SK-N-SH (cell line): ENCODE measurements at regions not wholly inside any gene's neighbourhood (a gene's known extent, or its start where the extent isn't known, plus 50 kb on each side); places are given as distances from the start of the nearest gene placed in this dataset.

Source experiments
- CTCF ChIA-PET: fragments of 300-600, 350-600 bp; formaldehyde crosslinking; extraction: SDS; loops from one replicate; lab custom pipeline; 2021; lab: Yijun Ruan, JAX
- POLR2A ChIA-PET: fragments of 350-600 bp; sonication (Branson Sonifier 250); formaldehyde crosslinking; extraction: SDS; loops from one replicate; lab custom pipeline; 2020; ENCODE audit warnings: antibody characterized with exemption, inconsistent platforms; lab: Yijun Ruan, JAX
- DNase-seq: peaks from one replicate; pipeline ENCODE4 v3.0.0; 2012
- H2AFZ ChIP-seq: fragments of 200-600 bp; sonication (generic); 2 replicates; pipeline ENCODE4 v1.8.1; 2016; ENCODE audit warnings: antibody characterized with exemption, mild to moderate bottlenecking, low read depth
- H3F3A ChIP-seq: fragments of 200-600 bp; sonication (generic); replicated peaks from 2 replicates; pipeline ENCODE3; 2016; ENCODE audit warnings: antibody characterized with exemption, mild to moderate bottlenecking; ENCODE audit not compliant: insufficient read depth
- H3K27ac ChIP-seq, 2 experiments: fragments of 200-500 bp in 1 of 2; fragments of 200-600 bp in 1 of 2; sonication (Bioruptor generic) in 1 of 2; sonication (generic), shearing (Covaris generic) in 1 of 2; 2 replicates each; pipeline versions ENCODE4 v1.5.1 to v1.6.1; 2014 to 2016; ENCODE audit warnings: low read depth in 2 of 2, inconsistent platforms in 1 of 2, low read length in 1 of 2, mild to moderate bottlenecking in 1 of 2, mixed read lengths in 1 of 2
- H3K27me3 ChIP-seq: fragments of 200-600 bp; sonication (generic), shearing (Covaris generic); 2 replicates; pipeline ENCODE4 v1.6.1; 2016; ENCODE audit warnings: mixed run types; ENCODE audit not compliant: insufficient read depth
- H3K36me3 ChIP-seq, 2 experiments: fragments of 200-500 bp in 1 of 2; fragments of 200-600 bp in 1 of 2; sonication (Bioruptor generic) in 1 of 2; sonication (generic) in 1 of 2; replicated peaks in 1 of 2; 2 replicates each; pipeline versions ENCODE3 to v1.5.1; 2014 to 2016; ENCODE audit warnings: low read length in 1 of 2, mild to moderate bottlenecking in 1 of 2; ENCODE audit not compliant: insufficient read depth in 2 of 2, control insufficient read depth in 1 of 2
- H3K4me1 ChIP-seq, 2 experiments: fragments of 200-500 bp in 1 of 2; fragments of 200-600 bp in 1 of 2; sonication (Bioruptor generic) in 1 of 2; sonication (generic), shearing (Covaris generic) in 1 of 2; 2 replicates each; pipeline versions ENCODE4 v1.5.1 to v1.6.1; 2014 to 2016; ENCODE audit warnings: low read depth in 1 of 2, low read length in 1 of 2, mixed run types in 1 of 2; ENCODE audit not compliant: insufficient read depth in 2 of 2, control insufficient read depth in 1 of 2
- H3K4me2 ChIP-seq: fragments of 200-600 bp; sonication (generic), shearing (Covaris generic); 2 replicates; pipeline ENCODE4 v1.6.1; 2017; ENCODE audit warnings: mixed run types
- H3K4me3 ChIP-seq, 2 experiments: fragments of 200-500 bp in 1 of 2; fragments of 200-600 bp in 1 of 2; sonication (Bioruptor generic) in 1 of 2; sonication (generic), shearing (Covaris generic) in 1 of 2; 2 replicates each; pipeline versions ENCODE4 v1.5.1 to v1.8.1; 2014 to 2016; ENCODE audit warnings: low read depth in 2 of 2, inconsistent platforms in 1 of 2, low read length in 1 of 2, mild to moderate bottlenecking in 1 of 2, mixed read lengths in 1 of 2, moderate library complexity in 1 of 2
- H3K79me2 ChIP-seq: fragments of 200-600 bp; sonication (generic); 2 replicates; pipeline ENCODE4 v1.8.1; 2017; ENCODE audit warnings: mild to moderate bottlenecking; ENCODE audit not compliant: insufficient read depth
- H3K9ac ChIP-seq: fragments of 200-600 bp; sonication (generic); 2 replicates; pipeline ENCODE4 v1.6.1; 2017; ENCODE audit warnings: mixed run types
- H3K9me2 ChIP-seq: fragments of 200-600 bp; sonication (generic); 2 replicates; pipeline ENCODE4 v1.6.1; 2017; ENCODE audit warnings: mixed run types
- H3K9me3 ChIP-seq: fragments of 200-600 bp; sonication (generic); 2 replicates; pipeline ENCODE4 v1.6.1; 2017; ENCODE audit warnings: mixed run types, mild to moderate bottlenecking, moderate library complexity
- H4K20me1 ChIP-seq: fragments of 200-600 bp; sonication (generic); 2 replicates; pipeline ENCODE4 v1.6.1; 2017; ENCODE audit warnings: mild to moderate bottlenecking, mixed run types; ENCODE audit not compliant: insufficient read depth
- CTCF ChIP-seq: fragments of 200-600 bp; sonication (generic); IDR thresholded peaks from 2 replicates; pipeline ENCODE4 v1.6.1; 2017; ENCODE audit warnings: antibody characterized with exemption, mild to moderate bottlenecking, moderate library complexity
- EP300 ChIP-seq, 2 experiments: IDR thresholded peaks; 2 replicates each; pipeline versions ENCODE4 v1.4.0 to v1.6.1; 2012; ENCODE audit warnings: borderline replicate concordance in 1 of 2, low read depth in 1 of 2, low read length in 1 of 2
- FOSL2 ChIP-seq: IDR thresholded peaks from 2 replicates; pipeline ENCODE4 v1.4.0; 2012; ENCODE audit warnings: low read depth, mild to moderate bottlenecking, moderate library complexity, borderline replicate concordance
- GATA2 ChIP-seq: sonication (generic); formaldehyde crosslinking; IDR thresholded peaks from 2 replicates; pipeline ENCODE4 v1.5.0; 2020; ENCODE audit warnings: mild to moderate bottlenecking, missing genetic modification reagents
- JUND ChIP-seq: IDR thresholded peaks from 2 replicates; pipeline ENCODE4 v1.4.0; 2012
- MEF2A ChIP-seq: IDR thresholded peaks from 2 replicates; pipeline ENCODE4 v1.4.0; 2012; ENCODE audit warnings: low read depth, borderline replicate concordance
- MXI1 ChIP-seq: IDR thresholded peaks from 2 replicates; pipeline ENCODE4 v1.6.1; 2012; ENCODE audit warnings: mild to moderate bottlenecking, low read depth, low read length, improper control_type of control experiment
- RCOR1 ChIP-seq: fragments of 150-350 bp; IDR thresholded peaks from 2 replicates; pipeline ENCODE4 v1.6.1; 2017; ENCODE audit warnings: antibody characterized with exemption, low read length
- RXRA ChIP-seq: IDR thresholded peaks from 2 replicates; pipeline ENCODE4 v1.4.0; 2012; ENCODE audit warnings: low read depth, mild to moderate bottlenecking, borderline replicate concordance
- SIN3A ChIP-seq: IDR thresholded peaks from 2 replicates; pipeline ENCODE4 v1.6.1; 2012; ENCODE audit warnings: low read depth, mild to moderate bottlenecking, low read length, moderate library complexity, borderline replicate concordance
- SMC3 ChIP-seq: IDR thresholded peaks from 2 replicates; pipeline ENCODE4 v1.6.1; 2012; ENCODE audit warnings: low read depth, low read length, improper control_type of control experiment
- TAF1 ChIP-seq: IDR thresholded peaks from 2 replicates; pipeline ENCODE4 v1.6.1; 2012; ENCODE audit warnings: low read depth, mild to moderate bottlenecking, low read length, moderate library complexity, borderline replicate concordance
- TEAD4 ChIP-seq: IDR thresholded peaks from 2 replicates; pipeline ENCODE4 v1.4.0; 2012; ENCODE audit warnings: mild to moderate bottlenecking, borderline replicate concordance; ENCODE audit not compliant: insufficient read depth
- USF1 ChIP-seq: IDR thresholded peaks from 2 replicates; pipeline ENCODE4 v1.4.0; 2012; ENCODE audit warnings: low read depth, borderline replicate concordance
- USF2 ChIP-seq: fragments of 150-350 bp; IDR thresholded peaks from 2 replicates; pipeline ENCODE4 v1.6.1; 2017; ENCODE audit warnings: antibody characterized with exemption, low read length, low read depth, borderline replicate concordance
- YY1 ChIP-seq: IDR thresholded peaks from 2 replicates; pipeline ENCODE4 v1.4.0; 2012; ENCODE audit warnings: low read depth, mild to moderate bottlenecking
- ZBTB33 ChIP-seq: IDR thresholded peaks from 2 replicates; pipeline ENCODE4 v1.4.0; 2012; ENCODE audit warnings: low read depth, borderline replicate concordance
- WGBS: methylation state at CpG from one replicate; pipeline ENCODE4 v1.1.6; 2017; ENCODE audit warnings: low lambda C conversion rate; 5-methylcytosine and 5-hydroxymethylcytosine counted together

- Histone ChIP-seq H2AFZ (no peak overlapping the region), H3K27ac (no peak overlapping the region), H3K9me2 (no peaks in the 10 kb centered on the region), H3K36me3 (no peaks in the 10 kb centered on the region), H3K4me3 (no peak overlapping the region), H4K20me1 (no peaks in the 10 kb centered on the region), H3K9ac (no peak overlapping the region), H3F3A (no peaks in the 10 kb centered on the region), H3K4me2 (no peak overlapping the region), H3K9me3 (no peaks in the 10 kb centered on the region), H3K79me2 (no peaks in the 10 kb centered on the region), H3K27me3 (no peaks in the 10 kb centered on the region), H3K4me1 (peaks cover 0 to 3% of the 10 kb centered on the region in 2 experiments; a peak in 2 of 4 replicates)
- CTCF ChIA-PET: no interaction called here
- 69% methylated on average over 2 of the region's 2 CpGs for WGBS
- POLR2A ChIA-PET: no interaction called here
- TF ChIP-seq USF1 (no peak), RCOR1 (no peak), JUND (no peak), TEAD4 (no peak), USF2 (no peak), MEF2A (no peak), TAF1 (no peak), MXI1 (no peak), FOSL2 (no peak), SIN3A (no peak), ZBTB33 (no peak), RXRA (no peak), CTCF (no peak), SMC3 (no peak), YY1 (no peak), GATA2 (no peak), EP300 (IDR thresholded peaks at IDR 0.05; ENCODE audit: borderline replicate concordance in 1 of 2, low read depth in 1 of 2, low read length in 1 of 2) (no peak)
- DNase-seq: no peak
Observed at GRCh38 chr5:112112346-112112745, 306.7 kb downstream of the EPB41L4A start.
